ENCODE measurements at regions not wholly inside any gene's neighbourhood (a gene's known extent, or its start where the extent isn't known, plus 50 kb on each side); places are given as distances from the start of the nearest gene placed in this dataset.

GRCh38 chr5:30781643-30782042 lies 411.8 kb upstream of the CDH6 start:
- Histone ChIP-seq H3K27me3 (replicated peaks in 1 of 4; ENCODE audit: control insufficient read depth in 3 of 4, extremely low read depth in 1 of 4, insufficient read depth in 3 of 4, low read length in 3 of 4) (no peaks in the 10 kb centered on the region), H3K18ac (ENCODE audit: extremely low read depth, low read length) (no peak overlapping the region), H3K79me2 (ENCODE audit: control insufficient read depth in 1 of 2, insufficient read depth in 2 of 2, low read length in 2 of 2) (no peaks in the 10 kb centered on the region), H2BK120ac (replicated peaks; ENCODE audit: low read depth, low read length) (no peak overlapping the region), H4K8ac (ENCODE audit: extremely low read depth, insufficient read depth, low read length) (no peak overlapping the region), H3K14ac (ENCODE audit: insufficient read length) (no peak overlapping the region), H2BK12ac (ENCODE audit: low read depth, low read length) (no peak overlapping the region), H4K91ac (replicated peaks; ENCODE audit: insufficient read length, low read length) (no peak overlapping the region), H3K4me2 (ENCODE audit: insufficient read depth in 1 of 2, low read depth in 2 of 2, low read length in 2 of 2) (peak overlapping the region in 1 of 2 experiments; percentile 28; a peak in 1 of 4 replicates), H2BK15ac (ENCODE audit: low read length) (no peak overlapping the region), H3K79me1 (ENCODE audit: low read depth, low read length) (no peaks in the 10 kb centered on the region), H3K27ac (ENCODE audit: low read depth, low read length) (peak overlapping the region; percentile 25; the same call in 1 of the 2 replicates), H3K9ac (replicated peaks in 1 of 4; ENCODE audit: extremely low read depth in 1 of 4, low read depth in 3 of 4, low read length in 3 of 4) (no peak overlapping the region), H3K23me2 (ENCODE audit: low read depth, low read length) (no peaks in the 10 kb centered on the region), H2AK5ac (ENCODE audit: low read depth, low read length) (no peak overlapping the region), H3K36me3 (ENCODE audit: control insufficient read depth in 2 of 4, insufficient read depth in 4 of 4, low read length in 3 of 4) (no peaks in the 10 kb centered on the region), H3K23ac (ENCODE audit: insufficient read length) (no peak overlapping the region), H3K4me1 (replicated peaks in 1 of 4; ENCODE audit: control insufficient read depth in 3 of 4, insufficient read depth in 4 of 4, low read length in 3 of 4) (peaks cover 0 to 3% (median 0%) of the 10 kb centered on the region in 4 experiments; a peak in 1 of 7 replicates), H2BK20ac (ENCODE audit: low read length) (no peak overlapping the region), H3K56ac (replicated peaks; ENCODE audit: insufficient read length, low read depth, low read length) (no peak overlapping the region), H4K5ac (ENCODE audit: insufficient read length, low read depth, low read length) (no peak overlapping the region), H2BK5ac (ENCODE audit: low read depth, low read length) (no peak overlapping the region), H3K4ac (replicated peaks; ENCODE audit: insufficient read length, low read depth, low read length) (no peak overlapping the region), H2AFZ (ENCODE audit: low read length) (no peak overlapping the region), H3K9me3 (ENCODE audit: insufficient read depth in 2 of 2, low read depth in 1 of 2, low read length in 1 of 2) (no peaks in the 10 kb centered on the region), H4K20me1 (replicated peaks in 1 of 2; ENCODE audit: control insufficient read depth in 1 of 2, insufficient read depth in 2 of 2, low read length in 2 of 2) (peaks cover 0 to 2% of the 10 kb centered on the region in 2 experiments), H3K4me3 (ENCODE audit: extremely low read depth in 1 of 4, insufficient read depth in 2 of 4, low read depth in 3 of 4, low read length in 4 of 4) (no peak overlapping the region)
- no peak for DNase-seq (ENCODE audit: low read depth in 1 of 2, low spot score in 2 of 2)
- no peak for FAIRE-seq
- CTCF ChIA-PET (ENCODE audit: partially characterized antibody), result interaction anchor here (0.5 kb wide), 1 partner anchor 133 kb away, joined by 3 read pairs; no protein-coding TSS in a partner anchor
- POLR2A ChIA-PET (ENCODE audit: partially characterized antibody), result no interaction called here
- 0 out of 2 replicates have a peak, but pooled peaks have one; percentile 51 for TF ChIP-seq POU5F1 (IDR thresholded peaks at IDR 0.05; ENCODE audit: low read depth, low read length)
- no peak for TF ChIP-seq CTBP2 (IDR thresholded peaks at IDR 0.05; ENCODE audit: borderline replicate concordance, insufficient read depth, insufficient read length, low read length)
- TF ChIP-seq ATF2 (IDR thresholded peaks at IDR 0.05; ENCODE audit: low read length), result no peak
- no peak for TF ChIP-seq CBX5 (IDR thresholded peaks at IDR 0.05; ENCODE audit: low read depth, low read length)
- 0 out of 2 replicates have a peak, but pooled peaks have one; percentile 50 for TF ChIP-seq TCF12 (IDR thresholded peaks at IDR 0.05; ENCODE audit: low read depth, low read length)
- whole genome bisulfite sequencing, 2 experiments (ENCODE audit: extremely low coverage in 1 of 2, insufficient coverage in 1 of 2, insufficient read length in 1 of 2, insufficient replicate concordance in 2 of 2, low coverage in 1 of 2, low lambda C conversion rate in 2 of 2, missing lambda C conversion rate in 1 of 2), result 85% methylated on average over 2 of the region's 2 CpGs; no CpG with 5 or more reads in 1 of the 2 experiments

Measured in H1 (cell line).